ENCODE measurements at regions not wholly inside any gene's neighbourhood (a gene's known extent, or its start where the extent isn't known, plus 50 kb on each side); places are given as distances from the start of the nearest gene placed in this dataset.

DNA sequence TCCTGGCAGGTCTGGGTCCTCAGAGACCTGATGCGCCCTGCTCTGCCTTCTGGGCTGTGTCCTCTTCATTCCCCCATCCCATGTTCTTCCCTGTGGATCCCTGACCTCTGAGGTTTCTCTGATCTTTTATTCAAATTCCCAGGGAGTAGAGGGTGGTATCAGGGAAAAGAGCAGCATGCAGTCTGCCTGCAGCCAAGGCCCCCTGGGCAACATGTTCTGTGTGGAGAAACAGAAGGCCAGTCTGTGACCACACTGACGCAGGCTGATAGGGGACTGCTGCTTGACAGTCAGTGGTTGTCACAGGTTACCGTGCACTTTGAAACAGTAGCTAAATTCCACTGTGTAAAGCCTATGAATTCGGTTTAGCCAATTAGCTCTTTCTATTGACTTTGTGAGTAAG is 156.6 kb upstream of the IRX2 start:
- no peak overlapping the region for H4K8ac ChIP-seq (ENCODE audit: extremely low read depth, insufficient read depth, low read length)
- no peak overlapping the region for H2BK12ac ChIP-seq (ENCODE audit: low read depth, low read length)
- WGBS, 2 experiments (ENCODE audit: extremely low coverage in 1 of 2, insufficient coverage in 1 of 2, insufficient read length in 1 of 2, insufficient replicate concordance in 2 of 2, low coverage in 1 of 2, low lambda C conversion rate in 2 of 2, missing lambda C conversion rate in 1 of 2): 94% methylated on average over 4 of the region's 4 CpGs; no CpG with 5 or more reads in 1 of the 2 experiments
- H3K23ac ChIP-seq (ENCODE audit: insufficient read length): no peak overlapping the region
- no peak overlapping the region for H2AK5ac ChIP-seq (ENCODE audit: low read depth, low read length)
- H2BK15ac ChIP-seq (ENCODE audit: low read length): no peak overlapping the region
- no peaks in the 10 kb centered on the region for H4K20me1 ChIP-seq (replicated peaks in 1 of 2; ENCODE audit: control insufficient read depth in 1 of 2, insufficient read depth in 2 of 2, low read length in 2 of 2)
- H3K36me3 ChIP-seq (ENCODE audit: control insufficient read depth in 2 of 4, insufficient read depth in 4 of 4, low read length in 3 of 4): no peaks in the 10 kb centered on the region
- no peaks in the 10 kb centered on the region for H3K79me2 ChIP-seq (ENCODE audit: control insufficient read depth in 1 of 2, insufficient read depth in 2 of 2, low read length in 2 of 2)
- no peak overlapping the region for H3K18ac ChIP-seq (ENCODE audit: extremely low read depth, low read length)
- no peak overlapping the region for H3K56ac ChIP-seq (replicated peaks; ENCODE audit: insufficient read length, low read depth, low read length)
- no peak overlapping the region for H2BK20ac ChIP-seq (ENCODE audit: low read length)
- POLR2A ChIA-PET (ENCODE audit: partially characterized antibody): no interaction called here
- no peak overlapping the region for H3K14ac ChIP-seq (ENCODE audit: insufficient read length)
- TF ChIP-seq EP300 (IDR thresholded peaks at IDR 0.05; ENCODE audit: borderline replicate concordance in 1 of 2, low read depth in 2 of 2, low read length in 2 of 2): no peak
- TF ChIP-seq ASH2L (IDR thresholded peaks at IDR 0.05; ENCODE audit: low read length): no peak
- TF ChIP-seq TAF1 (IDR thresholded peaks at IDR 0.05; ENCODE audit: low read depth, low read length): no peak
- no peak for TF ChIP-seq KDM5A (IDR thresholded peaks at IDR 0.05; ENCODE audit: low read length)
- DNase-seq (ENCODE audit: low read depth in 1 of 2, low spot score in 2 of 2): peak in 1 of 2 experiments; percentile 8
- no peak overlapping the region for H3K4me3 ChIP-seq (ENCODE audit: extremely low read depth in 1 of 4, insufficient read depth in 2 of 4, low read depth in 3 of 4, low read length in 4 of 4)
- H3K4me2 ChIP-seq (ENCODE audit: insufficient read depth in 1 of 2, low read depth in 2 of 2, low read length in 2 of 2): no peak overlapping the region
- H4K5ac ChIP-seq (ENCODE audit: insufficient read length, low read depth, low read length): no peak overlapping the region
- no peak overlapping the region for H2BK5ac ChIP-seq (ENCODE audit: low read depth, low read length)
- H3K23me2 ChIP-seq (ENCODE audit: low read depth, low read length): no peaks in the 10 kb centered on the region
- no peaks in the 10 kb centered on the region; a peak in 2 of 7 replicates for H3K4me1 ChIP-seq (replicated peaks in 1 of 4; ENCODE audit: control insufficient read depth in 3 of 4, insufficient read depth in 4 of 4, low read length in 3 of 4)
- no peak for FAIRE-seq
- H2AFZ ChIP-seq (ENCODE audit: low read length): no peak overlapping the region
- no peaks in the 10 kb centered on the region for H3K9me3 ChIP-seq (ENCODE audit: insufficient read depth in 2 of 2, low read depth in 1 of 2, low read length in 1 of 2)
- no peak overlapping the region for H3K27ac ChIP-seq (ENCODE audit: low read depth, low read length)
- CTCF ChIA-PET (ENCODE audit: partially characterized antibody): interaction anchor here (1.3 kb wide), 1 partner anchor 20 kb away, joined by 3 read pairs; no protein-coding TSS in a partner anchor
- H3K27me3 ChIP-seq (replicated peaks in 1 of 4; ENCODE audit: control insufficient read depth in 3 of 4, extremely low read depth in 1 of 4, insufficient read depth in 3 of 4, low read length in 3 of 4): peaks cover 0 to 2% (median 0%) of the 10 kb centered on the region in 4 experiments; a peak in 1 of 7 replicates
- H3K4ac ChIP-seq (replicated peaks; ENCODE audit: insufficient read length, low read depth, low read length): no peak overlapping the region
- no peak overlapping the region for H2BK120ac ChIP-seq (replicated peaks; ENCODE audit: low read depth, low read length)
- no peak overlapping the region for H4K91ac ChIP-seq (replicated peaks; ENCODE audit: insufficient read length, low read length)
- H3K9ac ChIP-seq (replicated peaks in 1 of 4; ENCODE audit: extremely low read depth in 1 of 4, low read depth in 3 of 4, low read length in 3 of 4): no peak overlapping the region
- no peaks in the 10 kb centered on the region for H3K79me1 ChIP-seq (ENCODE audit: low read depth, low read length)
